NAMALWA (cell line): ENCODE measurements at regions not wholly inside any gene's neighbourhood (a gene's known extent, or its start where the extent isn't known, plus 50 kb on each side); places are given as distances from the start of the nearest gene placed in this dataset.

Experiments
- DNase-seq: peaks from one replicate; pipeline ENCODE4 v3.0.0-alpha.2; 2015; ENCODE audit warnings: low spot score

DNA sequence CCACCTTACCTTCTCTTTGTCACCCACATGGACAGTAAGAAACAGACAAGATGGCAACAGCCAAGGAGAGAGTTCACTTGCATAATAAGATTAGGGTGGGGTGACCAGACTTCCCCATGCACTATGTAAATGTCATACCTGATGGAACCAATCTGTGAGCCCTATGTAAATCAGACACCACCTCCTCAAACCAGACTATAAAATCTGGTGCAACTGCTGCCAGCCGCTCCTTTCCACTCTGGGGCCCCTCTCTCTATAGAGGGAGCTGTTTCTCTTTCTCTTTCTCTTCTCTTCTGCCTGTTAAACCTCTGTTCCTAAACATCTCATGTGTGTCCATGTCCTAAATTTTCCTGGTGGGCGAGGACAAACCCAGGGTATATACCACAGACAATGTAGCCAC is 405.5 kb upstream of the CNTN4 start:
- DNase-seq, result peak; percentile 18

DNA sequence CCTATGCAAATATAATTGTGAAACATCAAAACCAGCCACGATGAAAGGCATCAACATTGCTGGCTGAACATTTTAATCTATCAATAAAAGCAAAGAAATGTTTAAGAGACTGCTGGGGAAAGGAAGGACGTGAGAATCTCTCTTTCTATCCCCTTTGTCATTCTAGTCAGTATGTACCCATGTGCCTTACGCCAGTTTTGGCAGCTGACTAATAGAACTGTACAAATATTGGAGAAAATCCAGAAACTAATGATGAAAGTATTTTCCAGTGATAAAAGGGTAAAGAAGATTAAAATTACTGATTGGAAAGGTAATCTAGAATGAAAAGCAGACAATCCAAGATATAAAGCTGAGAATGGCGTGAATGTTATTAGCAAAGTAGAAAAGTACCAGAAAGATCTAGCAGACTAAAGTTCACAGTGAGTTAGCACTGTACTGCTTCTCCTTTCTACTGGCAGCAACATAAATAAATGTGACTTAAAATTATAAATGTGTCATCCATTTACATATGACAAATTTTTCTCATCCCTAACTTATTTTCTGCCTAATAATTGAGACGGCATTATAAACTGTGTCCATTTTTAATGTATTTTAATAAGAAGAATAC is 401.9 kb upstream of the CNTN4 start:
- DNase-seq, result no peak

DNA sequence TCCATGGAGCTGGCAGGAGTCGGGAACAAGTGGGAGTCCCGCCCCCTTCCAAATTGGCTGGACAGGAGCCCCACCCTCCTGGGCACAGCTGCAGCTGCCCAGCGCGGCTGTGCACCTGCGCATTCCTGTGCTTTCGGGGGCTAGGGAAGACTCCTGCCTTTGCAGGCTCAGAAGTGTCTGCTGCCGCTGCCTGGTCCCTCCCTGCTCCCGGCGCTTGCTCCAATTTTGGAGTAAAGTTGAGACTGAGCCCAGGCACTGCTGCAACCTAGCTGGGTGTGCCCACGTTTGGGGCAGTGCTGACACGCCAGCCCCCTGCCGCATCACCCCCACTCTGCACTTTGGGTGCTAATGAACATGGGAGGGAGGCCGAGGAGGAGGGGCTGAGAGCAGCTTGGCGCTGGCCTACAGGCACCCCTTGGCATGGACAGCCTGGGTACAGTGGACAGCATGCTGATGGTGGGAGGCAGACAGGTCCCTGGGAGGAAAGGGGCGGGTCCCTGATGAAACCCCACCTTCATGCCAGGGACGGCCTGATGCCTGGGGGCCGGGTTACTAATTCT is 399.2 kb upstream of the CNTN4 start:
- no peak for DNase-seq

DNA sequence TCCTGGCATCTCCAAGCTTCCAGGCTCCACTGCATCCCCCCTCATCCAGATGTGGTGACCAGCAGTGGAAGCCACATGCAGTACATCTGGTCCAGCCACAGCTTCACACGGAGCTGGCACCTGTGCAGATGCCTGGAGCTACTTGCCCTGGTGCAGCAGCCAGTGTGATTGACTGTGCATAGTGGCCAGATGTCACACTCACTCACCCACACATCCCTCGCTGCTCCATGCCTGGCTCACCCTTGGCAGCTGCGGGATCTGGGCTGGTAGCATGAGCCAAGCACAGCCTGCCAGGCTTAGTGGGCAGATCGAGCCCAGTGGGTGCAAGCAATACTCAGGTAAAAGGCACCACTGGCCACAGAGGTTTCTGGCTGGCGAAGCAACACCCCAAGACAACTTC is 398.0 kb upstream of the CNTN4 start:
- no peak for DNase-seq

DNA sequence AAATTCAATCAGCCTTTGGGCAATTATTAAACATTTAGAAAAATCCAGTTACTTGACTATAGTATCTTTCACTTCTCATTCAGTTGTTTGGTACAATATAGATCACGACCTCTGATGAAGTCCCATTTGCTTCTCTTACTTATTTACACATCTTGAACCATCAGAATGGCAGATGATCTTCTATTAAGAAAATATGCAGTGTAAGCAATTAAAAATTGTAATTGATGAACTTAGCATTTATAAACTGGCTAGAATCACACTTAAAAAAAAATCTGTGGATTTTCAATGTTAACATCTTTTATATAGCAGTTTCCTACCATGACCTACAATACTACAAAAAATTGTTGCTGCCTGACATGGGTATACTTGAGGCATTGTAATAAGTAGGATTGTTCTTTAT is 395.5 kb upstream of the CNTN4 start:
- no peak for DNase-seq

DNA sequence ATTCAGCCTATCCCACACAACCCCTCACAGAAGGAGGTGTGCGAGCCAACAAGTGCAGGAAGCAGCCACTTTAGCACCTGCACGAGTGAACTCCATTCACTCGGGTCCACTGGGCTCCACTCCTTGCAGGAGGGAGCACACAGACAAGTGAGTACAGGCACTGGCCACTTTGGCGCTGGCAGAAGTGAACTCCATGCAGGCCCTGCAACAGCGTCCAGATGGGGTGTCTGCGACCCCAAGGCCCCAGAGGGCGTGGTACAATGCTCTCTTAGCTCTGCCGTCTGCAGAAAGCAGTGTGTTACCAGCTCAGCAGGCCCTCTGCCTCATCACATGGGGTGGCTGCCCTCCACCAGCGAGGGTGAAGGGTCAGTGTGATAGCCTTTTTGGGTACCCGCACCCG is 388.0 kb upstream of the CNTN4 start:
- no peak for DNase-seq

DNA sequence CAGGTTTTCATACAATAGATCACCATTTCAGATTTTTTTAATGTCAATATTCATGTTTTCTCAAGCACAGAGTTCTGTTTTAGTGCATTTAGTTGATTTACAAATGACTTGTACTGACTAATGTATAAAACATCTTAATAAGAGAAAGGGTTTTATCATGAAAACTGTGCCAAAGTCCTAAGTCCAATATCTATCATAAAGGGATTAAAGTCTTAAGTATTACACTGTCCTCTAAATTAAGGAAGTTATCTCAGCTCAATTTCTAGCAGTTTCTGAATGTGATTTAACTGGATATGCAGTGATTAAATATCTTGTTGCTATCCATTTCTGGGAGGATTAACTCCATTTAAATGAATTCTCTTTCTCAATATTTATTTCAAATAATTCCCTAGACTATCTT is 381.1 kb upstream of the CNTN4 start:
- DNase-seq, result no peak

DNA sequence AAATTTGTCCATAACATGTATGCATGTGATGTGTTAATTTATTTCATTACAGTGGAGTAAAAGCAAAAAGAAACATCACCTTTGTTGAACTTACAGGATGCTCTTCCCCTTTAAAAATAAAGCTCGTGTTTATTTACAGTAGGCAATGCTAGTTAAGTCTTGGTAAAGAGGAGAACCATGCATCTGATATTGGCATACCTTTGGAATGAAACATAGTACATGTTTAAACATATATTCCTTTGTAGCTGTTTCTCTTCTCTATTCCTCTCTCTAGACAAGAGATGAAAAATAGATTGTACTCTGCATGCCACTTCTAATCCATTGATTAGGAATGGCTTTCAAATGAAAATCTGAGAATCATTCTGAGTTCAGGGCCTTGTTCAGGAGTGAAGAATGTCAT is 374.9 kb upstream of the CNTN4 start:
- no peak for DNase-seq

DNA sequence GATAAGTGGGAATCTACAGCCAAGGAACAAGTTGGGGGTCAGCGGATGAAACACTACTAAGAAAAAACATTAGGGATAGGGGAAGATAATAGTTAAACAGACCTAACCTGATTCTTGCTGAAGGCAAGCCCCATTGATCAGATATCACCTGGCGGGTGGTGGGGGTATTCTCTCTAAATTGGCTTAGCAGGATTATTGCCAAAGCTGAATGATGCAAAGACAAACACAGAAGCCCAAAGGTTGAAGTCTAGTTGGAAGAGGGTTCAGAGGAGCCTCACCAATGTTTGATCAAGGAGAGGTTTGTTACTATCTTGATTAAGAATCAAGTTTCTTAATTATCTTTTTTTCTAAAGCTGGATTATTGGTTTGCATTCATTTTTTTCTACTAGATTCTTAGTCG is 371.9 kb upstream of the CNTN4 start:
- no peak for DNase-seq

DNA sequence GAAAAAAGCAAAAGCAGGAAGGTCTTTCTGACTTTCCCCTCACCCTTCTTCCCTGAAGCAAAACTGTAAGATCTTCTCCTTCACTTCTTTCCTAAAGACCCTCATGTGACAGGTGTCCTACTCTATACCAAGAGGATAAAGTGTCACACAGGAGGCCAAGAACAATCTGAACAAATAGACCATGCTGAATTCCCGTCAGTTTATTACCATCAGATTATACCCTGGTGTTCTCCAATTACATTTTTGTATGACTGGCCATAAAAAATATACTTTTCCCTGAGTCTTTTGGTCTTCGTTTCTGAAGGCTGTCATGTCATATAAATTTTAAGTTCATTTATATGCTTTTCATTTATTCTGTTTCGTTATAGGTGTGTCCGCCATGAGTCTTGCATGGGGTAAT is 371.4 kb upstream of the CNTN4 start:
- no peak for DNase-seq

DNA sequence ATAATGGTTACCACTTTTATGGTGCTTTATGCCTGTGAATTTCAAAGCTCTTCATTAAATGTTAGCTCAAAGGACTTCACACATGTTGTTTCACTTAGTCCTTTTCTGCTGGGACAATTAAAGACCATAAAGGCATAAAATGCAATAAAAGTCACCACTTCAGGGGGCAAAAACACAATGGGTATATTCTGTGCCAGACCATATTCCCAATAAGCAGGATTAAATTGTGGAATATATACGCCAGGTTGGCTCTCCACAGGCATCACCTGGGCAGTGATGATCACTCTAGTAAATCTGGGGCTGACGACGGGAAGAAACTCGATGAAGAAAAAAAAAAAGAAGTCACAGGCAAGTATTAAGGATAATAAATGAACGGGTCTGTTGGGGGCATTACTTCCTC is 370.2 kb upstream of the CNTN4 start:
- DNase-seq, result no peak

DNA sequence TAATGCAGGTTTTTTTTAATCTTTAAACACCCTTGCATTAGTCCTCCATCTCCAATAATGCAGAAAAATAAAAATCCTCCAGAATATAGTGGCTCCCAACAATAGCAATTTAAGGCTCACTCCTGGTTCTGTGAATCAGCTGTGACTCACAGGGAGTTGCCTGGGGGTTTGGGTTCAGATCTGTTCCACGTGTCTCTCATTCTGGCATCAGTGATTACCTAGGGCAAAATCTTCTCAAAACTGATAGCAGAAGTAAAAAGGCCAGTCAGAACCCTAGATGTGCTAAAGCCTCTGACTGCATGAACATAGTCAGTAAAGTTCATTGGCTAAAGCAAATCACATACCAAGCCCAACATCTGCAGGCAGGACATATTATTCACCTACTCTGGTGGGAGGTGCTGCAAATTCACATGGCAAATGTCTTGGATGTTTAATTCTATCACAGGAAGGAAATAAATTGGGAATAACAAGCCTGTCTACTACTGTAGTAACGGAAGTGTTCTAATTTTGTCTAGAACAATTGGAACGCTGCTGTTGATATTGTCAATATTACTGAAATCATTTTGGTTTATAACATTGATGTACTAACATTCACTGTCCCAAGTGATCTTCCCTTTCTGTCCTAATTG is 364.1 kb upstream of the CNTN4 start:
- no peak for DNase-seq

DNA sequence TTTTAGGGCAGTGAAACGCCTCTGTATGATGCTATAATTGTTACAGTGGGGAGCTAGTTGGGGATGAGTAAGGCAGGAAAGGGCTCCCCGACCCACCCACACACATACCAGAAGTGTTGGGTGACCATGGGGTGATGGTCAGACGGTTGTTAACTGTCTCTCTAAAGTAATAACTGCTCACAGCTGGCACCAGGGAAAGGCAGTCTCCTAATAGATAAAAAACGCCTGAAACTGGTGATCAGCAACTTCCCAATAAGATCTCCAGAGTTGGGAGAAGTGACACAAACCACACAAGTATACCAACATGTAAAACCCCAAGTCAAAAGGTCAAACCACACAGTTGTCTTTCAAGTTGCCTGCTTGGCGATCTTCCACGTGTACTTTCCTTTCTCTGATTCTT is 346.5 kb upstream of the CNTN4 start:
- no peak for DNase-seq

DNA sequence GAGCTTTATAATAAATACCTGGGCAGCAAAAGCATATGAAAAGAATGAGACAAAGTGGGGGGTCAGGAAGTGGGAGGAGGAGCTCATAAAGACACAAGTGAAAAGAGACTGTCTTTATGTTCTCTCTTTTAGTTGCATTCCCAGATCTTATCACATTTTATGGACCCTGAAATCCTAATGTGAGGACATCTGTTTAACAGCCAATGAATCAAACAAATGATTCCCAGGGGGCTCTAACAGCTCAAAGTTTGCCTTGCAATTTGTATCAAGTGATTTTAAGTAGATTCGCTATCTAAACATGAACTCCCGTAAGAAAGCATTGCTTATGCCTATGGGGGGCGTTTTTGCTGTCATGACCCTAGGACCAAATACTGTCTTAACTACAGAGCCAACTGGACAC is 332.3 kb upstream of the CNTN4 start:
- no peak for DNase-seq

DNA sequence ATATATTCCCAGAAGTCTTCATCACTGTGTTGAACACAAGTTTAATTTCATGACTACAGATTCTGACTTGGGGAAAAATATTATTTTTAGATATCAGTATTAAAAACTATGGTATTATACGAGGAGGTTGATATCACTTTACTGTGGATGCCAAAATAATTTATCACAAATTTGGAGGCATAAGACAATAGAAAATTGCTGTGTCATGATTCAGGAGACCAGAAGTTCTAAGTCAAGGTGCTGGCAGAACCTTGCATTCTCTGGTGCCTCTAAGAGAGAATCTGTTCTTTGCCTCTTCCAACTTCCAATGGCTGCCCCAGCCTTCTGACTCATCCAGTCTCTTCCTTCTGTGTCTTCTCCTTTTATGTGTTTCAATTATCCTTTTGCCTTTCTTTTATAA is 325.0 kb upstream of the CNTN4 start:
- DNase-seq, result no peak

DNA sequence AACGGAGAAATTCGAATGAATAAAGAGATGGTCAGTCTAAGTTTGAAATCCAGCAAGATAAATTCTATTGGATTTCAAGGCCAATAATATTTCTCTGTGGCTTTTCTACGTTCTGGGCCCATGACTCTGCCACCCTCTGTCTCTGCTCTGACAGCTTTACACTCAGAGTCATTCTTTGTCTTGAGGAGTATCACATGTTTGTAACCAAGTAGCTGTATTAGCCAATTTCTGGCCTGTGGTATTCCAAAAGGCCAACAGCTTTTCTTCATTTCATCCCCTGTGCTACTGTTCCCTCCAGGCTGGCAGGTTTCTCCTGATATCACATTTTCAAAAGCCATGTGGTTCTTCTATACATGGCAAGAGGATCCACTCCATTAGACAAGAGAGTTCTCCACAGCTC is 324.1 kb upstream of the CNTN4 start:
- DNase-seq, result no peak

DNA sequence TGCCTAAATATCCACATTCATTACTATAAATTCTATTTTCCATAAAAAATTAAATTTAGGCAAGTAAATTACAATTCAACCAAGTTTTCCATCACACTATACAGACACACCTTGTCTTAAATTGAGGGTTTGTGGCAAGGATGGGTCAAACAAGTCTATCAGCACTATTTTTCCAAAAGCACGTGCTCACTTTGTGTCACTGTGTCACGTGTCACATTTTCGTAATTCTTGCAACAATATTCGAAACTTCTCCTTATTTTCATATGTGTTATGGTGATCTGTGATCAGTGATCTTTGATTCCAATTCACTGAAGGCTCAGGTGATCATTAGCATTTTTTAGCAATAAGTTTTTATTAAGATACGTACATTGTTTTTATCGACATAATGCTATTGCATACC is 323.3 kb upstream of the CNTN4 start:
- no peak for DNase-seq

DNA sequence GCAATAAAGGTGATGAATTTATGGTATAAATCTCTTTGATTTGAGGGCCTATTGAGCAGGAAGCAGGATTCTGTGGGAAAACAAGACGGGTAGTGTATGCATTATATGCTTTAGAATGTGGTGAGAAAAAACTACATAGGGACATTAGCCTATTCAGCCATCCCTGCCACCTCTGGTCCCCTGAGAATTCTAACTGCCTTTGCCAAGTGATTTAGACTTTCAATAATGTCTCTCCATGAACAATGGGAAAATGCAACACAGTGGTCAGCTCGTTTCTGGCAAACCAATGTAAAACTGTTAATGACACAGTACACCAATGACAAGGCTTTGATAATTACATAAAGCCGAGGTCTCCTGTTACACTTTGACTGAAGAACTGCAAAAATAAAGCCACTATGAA is 314.7 kb upstream of the CNTN4 start:
- no peak for DNase-seq

DNA sequence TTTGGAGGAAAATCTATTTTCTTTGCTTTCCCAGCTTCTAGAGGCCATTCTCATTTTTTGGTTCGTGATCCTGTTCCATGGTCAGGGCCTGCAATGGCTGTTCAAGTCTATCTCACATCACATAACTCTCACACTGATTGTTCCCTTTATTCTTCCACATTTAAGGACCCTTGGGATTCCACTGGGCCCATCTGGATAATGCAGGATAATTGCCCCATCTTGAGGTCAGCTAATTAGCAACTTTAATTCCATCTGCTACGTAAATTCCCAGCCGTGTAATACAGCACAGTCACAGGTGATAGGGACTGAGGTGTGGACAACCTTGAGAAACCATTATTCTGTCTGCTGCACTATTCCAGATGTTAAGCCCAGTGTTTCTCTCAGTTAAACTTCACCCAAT is 311.6 kb upstream of the CNTN4 start:
- DNase-seq, result no peak

DNA sequence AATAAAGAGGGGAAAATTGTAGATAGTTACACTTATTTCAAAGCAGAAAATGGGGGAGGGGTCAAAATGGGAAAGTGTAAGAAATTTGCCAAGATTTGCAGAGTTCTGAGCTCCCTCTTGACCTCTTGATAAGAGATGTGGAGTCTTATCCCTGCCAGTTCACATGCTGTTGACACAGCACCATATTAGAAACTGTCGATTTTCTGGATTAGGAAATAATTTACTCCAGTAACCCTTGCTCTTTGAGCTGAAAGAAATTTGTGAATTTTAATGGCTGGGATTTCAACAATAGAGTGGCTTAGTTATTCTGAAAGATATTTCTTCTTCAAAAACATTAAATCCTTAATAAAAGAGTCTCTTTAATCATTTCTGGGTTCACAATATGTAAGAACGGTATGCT is 306.2 kb upstream of the CNTN4 start:
- DNase-seq, result no peak

DNA sequence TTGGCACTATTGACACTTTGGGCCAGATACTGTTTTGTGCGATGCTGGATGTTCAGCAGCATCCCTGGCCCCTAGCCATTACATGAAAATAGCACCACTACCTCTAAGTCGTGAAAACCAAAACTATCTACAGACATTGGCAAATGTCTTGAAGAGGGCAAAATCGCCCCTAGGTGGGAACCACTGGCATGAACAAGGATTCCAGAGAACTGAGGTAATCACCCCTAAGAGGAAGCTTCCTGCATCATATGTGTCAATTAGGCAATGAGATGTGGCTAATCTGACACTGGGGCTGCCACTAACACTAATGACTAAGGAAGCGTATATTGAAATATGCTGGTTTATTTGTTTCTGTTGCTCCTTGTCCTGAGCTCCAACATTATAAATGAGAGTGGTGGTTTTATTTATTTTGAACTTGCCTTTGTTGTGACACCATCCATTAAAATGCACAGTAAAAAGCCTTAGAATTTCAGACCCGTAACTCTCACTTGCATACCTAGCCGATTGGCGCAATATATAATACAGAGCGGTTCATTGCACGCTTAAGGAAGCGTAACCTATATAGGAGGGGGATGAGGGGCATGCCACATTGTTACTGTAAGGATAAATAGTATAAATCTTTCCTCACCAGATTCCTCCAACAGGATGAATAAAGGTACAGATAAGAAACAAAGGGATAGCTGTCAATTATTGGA is 299.8 kb upstream of the CNTN4 start:
- no peak for DNase-seq

DNA sequence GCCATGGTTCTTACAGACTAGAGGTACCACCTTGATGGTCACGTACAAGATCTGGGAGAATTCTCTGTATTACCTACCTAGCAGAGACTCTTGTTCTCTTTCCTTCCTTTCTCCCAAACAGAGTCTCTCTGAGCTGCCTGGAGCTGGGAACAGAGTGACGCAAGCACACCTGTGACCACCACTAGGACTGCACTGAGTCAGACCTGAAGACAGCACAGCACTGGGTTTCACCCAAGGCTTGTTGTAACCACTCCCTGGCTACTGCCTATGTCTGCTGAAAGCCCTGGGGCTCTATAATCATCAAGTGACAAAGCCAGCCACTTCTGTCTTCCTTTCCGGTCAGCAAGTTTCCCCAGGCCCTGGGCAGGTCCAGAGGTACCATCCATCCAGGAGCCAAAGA is 293.3 kb upstream of the CNTN4 start:
- DNase-seq, result no peak

DNA sequence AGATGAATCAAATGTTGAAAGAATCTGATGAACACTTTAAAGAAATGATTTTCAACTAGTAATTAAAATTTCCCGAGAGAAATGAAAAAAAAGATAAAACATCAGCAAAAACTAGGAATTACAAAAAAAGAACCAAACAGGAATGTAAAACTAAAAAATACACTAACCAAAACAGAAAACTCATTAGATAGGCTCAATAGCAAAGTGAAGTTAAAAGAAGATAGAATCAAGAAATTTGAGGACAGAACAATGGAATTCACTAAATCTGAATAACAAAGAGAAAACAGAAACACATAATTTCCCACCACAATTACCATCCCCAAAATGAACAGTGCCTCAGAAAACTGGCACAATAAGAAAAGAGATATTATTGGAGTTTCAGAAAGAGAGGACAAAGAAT is 290.1 kb upstream of the CNTN4 start:
- DNase-seq, result no peak

DNA sequence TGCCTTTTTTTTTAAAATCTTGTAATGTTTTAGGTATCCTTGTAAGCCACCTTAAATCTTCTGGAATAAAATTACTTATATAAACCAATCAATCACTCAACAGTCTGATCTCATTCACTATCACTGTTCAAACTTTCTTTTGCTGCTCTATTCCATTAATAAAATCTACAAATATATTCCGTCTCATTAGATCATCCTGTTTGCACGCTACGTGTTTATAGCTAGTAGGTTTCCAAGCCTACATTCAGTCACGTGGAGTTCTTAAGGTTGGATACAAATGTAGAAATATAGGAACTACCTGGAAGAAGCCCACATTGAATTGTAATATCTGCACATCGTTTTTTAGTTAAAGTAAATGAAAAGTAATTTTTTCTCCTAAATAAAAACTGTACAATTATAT is 274.8 kb upstream of the CNTN4 start:
- DNase-seq, result no peak
